Activated CD4-positive, alpha-beta memory T cell treated with anti-CD3 and anti-CD28 coated beads, Interleukin-2, amount 10 ng/mL, durations not matched to agents 7 days and 5 days (primary cell): ENCODE measurements at regions not wholly inside any gene's neighbourhood (a gene's known extent, or its start where the extent isn't known, plus 50 kb on each side); places are given as distances from the start of the nearest gene placed in this dataset.
A peak's percentile ranks its signal among the peaks of the same experiment; 100 is the strongest.

Experiments
- CTCF ChIA-PET: fragments of 350-600 bp; sonication (Branson Sonifier 250); formaldehyde crosslinking; loops from one replicate; lab custom pipeline; 2021; ENCODE audit warnings: antibody characterized with exemption, inconsistent platforms; lab: Charles Lee
- POLR2A ChIA-PET: fragments of 350-600 bp; sonication (Branson Sonifier 250); formaldehyde crosslinking; loops from one replicate; lab custom pipeline; 2021; ENCODE audit warnings: antibody characterized with exemption; lab: Charles Lee
- DNase-seq: peaks from one replicate; pipeline ENCODE4 v3.0.0-alpha.2; 2020
- H3K27ac Mint-ChIP-seq: one replicate; pipeline ENCODE4 v1.8.0; 2021; ENCODE audit warnings: mild to moderate bottlenecking, mixed read lengths
- H3K27me3 Mint-ChIP-seq: one replicate; pipeline ENCODE4 v1.8.0; 2021; ENCODE audit warnings: mixed read lengths
- H3K36me3 Mint-ChIP-seq: one replicate; pipeline ENCODE4 v1.8.0; 2021; ENCODE audit warnings: low read depth, mixed read lengths
- H3K4me1 Mint-ChIP-seq: one replicate; pipeline ENCODE4 v1.8.0; 2021; ENCODE audit warnings: mixed read lengths
- H3K4me3 Mint-ChIP-seq: one replicate; pipeline ENCODE4 v1.8.0; 2021; ENCODE audit warnings: mild to moderate bottlenecking, mixed read lengths
- H3K9me3 Mint-ChIP-seq: one replicate; pipeline ENCODE4 v1.8.0; 2021; ENCODE audit warnings: mixed read lengths

DNA sequence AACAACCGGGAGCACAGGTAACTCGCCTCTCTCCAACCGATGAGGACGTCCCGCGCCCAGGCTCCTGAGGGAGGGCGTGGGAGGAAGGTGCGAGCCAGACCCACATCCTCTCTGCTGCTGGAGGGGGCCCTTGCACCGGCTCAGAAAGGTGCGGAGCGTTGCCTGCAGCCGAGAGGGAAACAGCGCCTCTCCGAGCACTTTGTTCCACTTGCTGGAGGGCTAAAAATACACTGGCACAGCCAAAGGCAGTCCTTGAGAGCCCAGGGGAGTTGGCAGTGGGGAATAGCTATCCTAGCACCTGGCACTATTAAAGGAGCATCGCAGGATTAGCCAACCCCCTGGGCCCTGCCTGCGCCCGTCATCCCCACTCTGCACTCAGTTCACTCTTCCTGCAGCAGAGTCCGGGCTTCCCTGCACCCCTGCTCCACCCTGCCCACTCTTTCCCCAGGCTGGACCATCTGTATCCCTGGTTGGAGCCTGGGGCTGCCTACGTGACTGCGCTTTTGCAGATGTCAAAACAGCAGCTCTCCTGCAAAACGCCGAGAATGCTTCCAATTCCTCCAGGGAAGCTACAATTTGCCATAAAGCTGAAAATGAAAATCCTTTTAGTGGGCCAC, 108.9 kb downstream of the SNX5 start:
- CTCF ChIA-PET = interaction anchor here (1.0 kb wide), 1 partner anchor 178 kb away, joined by 3 read pairs; the partner anchor contains the start of gene RRBP1
- peak; percentile 62 for DNase-seq

DNA sequence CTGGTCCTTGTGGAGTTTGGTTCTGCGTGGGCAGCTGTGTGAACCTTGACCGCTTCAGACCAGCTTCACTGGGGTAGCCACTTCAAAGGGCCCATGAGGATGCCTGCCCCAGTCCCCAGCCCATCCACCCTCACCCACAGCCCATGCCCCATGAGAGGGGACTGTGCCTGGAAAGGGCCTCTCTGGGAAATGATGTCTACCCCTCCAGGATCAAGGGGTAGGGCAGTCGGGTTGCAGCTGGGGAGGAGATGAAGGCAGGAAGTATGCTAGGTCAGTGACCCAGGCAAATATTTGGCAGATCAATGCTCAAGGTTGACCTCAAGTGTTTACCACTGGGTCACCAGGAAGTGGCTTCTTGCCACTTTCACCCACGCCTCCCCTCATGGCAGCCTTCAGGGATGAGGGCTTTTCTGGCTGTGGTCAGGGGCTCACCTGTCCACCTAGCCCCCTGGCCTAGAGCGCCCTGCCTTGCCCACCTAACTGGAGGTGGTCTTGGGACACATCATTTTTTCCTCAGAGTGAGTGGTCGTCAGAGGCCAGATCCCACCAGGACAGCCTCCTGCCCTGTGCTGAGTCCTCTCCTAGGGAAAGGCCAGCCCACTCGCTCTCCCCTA, 109.5 kb downstream of the SNX5 start:
- ChIA-PET CTCF (interaction anchor here (0.5 kb wide), 1 partner anchor 12 kb away, joined by 3 read pairs; no protein-coding TSS in a partner anchor), POLR2A (interaction anchor here (4.8 kb wide), 1 partner anchor 13 kb away, joined by 33 read pairs; no protein-coding TSS in a partner anchor)
- peak; percentile 38 for DNase-seq
- Mint-ChIP-seq H3K36me3 (no peaks in the 10 kb centered on the region), H3K4me3 (no peak overlapping the region), H3K27ac (peak overlapping the region; percentile 28), H3K9me3 (no peaks in the 10 kb centered on the region), H3K4me1 (peaks cover 53% of the 10 kb centered on the region), H3K27me3 (peaks cover 21% of the 10 kb centered on the region)

More for the DNA sequence above, 108.9 kb downstream of the SNX5 start:
- H3K4me3 Mint-ChIP-seq = no peak overlapping the region
- no peaks in the 10 kb centered on the region for H3K36me3 Mint-ChIP-seq
- no peaks in the 10 kb centered on the region for H3K9me3 Mint-ChIP-seq
- H3K27ac Mint-ChIP-seq = peak overlapping the region; percentile 28
- H3K4me1 Mint-ChIP-seq = peaks cover 48% of the 10 kb centered on the region
- POLR2A ChIA-PET = interaction anchor here (1.3 to 4.8 kb wide), 2 partner anchors 14 to 177 kb away, joined by 5 to 33 read pairs; partner anchors contain the start of gene RRBP1
- peaks cover 21% of the 10 kb centered on the region for H3K27me3 Mint-ChIP-seq

DNA sequence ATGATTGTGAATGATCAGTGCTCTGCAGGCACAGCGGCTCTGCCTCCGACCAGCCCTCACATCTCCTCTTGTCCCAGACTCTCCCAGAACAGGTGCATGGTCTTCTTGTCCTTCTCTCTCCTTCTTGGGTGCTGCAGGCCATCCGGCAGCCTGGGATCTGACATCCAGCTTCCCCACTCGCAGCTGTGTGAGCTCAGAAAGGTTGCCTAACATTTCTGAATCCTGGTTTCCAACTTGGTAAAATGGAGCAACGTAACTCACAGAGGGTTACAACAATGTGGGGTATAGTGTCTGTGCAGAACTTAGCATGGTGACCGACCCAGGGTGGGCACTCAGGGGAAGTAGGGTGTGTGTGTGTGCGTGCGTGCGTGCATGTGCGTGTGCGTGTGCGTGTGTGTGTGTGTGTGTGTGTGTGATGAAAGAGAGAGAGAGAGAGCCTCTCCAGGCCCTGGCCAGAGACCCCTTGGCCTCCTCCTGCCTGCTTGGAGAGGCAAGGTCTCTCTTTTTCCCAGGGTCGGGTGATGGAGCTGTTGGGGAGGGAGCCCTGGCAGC, 110.1 kb downstream of the SNX5 start:
- Mint-ChIP-seq H3K4me3 (no peak overlapping the region), H3K27me3 (peaks cover 24% of the 10 kb centered on the region), H3K36me3 (no peaks in the 10 kb centered on the region), H3K9me3 (no peaks in the 10 kb centered on the region), H3K27ac (no peak overlapping the region), H3K4me1 (peaks cover 53% of the 10 kb centered on the region)
- CTCF ChIA-PET = interaction anchor here (0.5 to 2.4 kb wide), 2 partner anchors 13 to 176 kb away, joined by 3 to 14 read pairs; partner anchors contain the start of gene RRBP1
- DNase-seq = no peak
- POLR2A ChIA-PET = interaction anchor here (4.8 kb wide), 1 partner anchor 13 kb away, joined by 33 read pairs; no protein-coding TSS in a partner anchor

DNA sequence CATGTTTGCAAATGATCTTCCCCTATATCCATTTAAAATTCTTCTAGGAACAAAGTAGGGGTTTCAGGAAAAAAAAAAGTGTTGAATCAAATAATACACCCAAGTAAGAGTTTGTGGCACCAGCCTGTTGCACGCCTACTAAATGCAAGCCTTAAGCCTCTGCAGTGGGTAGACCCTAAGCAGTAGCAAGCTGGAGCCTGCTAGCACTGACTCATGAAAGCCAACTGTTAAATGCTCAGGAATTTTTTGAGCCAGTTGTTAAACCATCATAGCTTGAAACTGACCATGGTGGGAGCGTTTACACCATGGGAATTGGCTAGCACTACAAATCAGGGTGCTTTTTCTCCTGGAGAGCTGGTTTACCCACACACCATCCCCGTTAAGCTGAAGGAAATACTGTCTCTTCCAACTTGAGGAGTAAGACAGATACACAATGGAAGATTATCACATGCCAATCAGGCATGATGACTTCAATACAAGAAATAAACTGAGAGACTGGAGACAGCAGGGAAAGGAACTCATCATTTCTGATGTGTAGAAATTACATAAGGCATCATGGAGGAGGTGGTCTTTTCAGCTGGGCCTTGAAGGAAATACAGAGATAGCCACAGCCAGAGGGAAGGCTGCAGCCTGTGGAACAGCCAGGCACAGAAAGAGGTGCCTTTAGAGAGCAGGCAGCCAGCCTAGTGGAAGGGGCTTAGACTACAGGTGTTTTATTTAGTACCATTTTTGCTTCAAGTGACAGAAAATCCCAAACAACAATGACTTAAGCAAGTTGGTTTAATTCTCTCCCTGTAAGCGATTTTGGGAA, 110.8 kb downstream of the SNX5 start:
- CTCF ChIA-PET = interaction anchor here (0.7 to 2.4 kb wide), 3 partner anchors 12 to 175 kb away, joined by 3 to 14 read pairs (median 4); partner anchors contain the start of gene RRBP1
- peaks cover 53% of the 10 kb centered on the region for H3K4me1 Mint-ChIP-seq

DNA sequence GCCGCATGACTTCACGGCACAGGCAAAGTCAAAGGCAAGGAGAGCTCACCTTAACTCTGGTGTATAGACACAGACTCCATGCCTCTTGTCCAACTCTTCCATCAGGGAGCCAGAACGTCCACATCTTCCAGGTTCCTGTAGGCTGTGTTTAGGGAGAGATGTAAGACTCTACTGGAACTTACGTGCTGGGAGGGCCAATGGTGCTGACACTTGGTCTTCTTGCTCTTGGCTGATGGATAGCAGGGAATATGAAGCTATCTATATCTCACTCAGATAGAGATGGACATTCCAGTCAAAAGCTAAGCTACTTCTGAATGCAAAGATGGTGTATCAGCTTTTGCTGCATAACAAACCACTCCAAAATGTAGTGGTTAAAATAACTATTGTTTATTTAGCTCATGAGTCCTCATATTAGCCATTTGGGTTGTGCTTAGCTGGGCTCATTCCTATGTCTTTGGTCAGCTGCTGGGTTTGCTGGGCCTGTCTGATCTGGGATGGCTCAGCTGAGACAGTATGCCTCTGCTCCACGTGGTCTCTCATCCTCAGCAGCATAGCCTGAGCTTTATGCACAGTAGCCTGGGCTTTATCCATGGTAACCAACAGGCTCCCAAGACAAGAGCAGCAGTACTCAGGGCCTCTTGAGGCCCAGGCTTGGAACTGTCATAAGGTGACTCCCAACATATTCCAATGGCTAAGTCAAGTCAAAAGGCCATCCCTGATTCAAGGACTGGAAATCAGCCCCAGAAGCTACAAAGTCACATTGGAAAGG, 111.6 kb downstream of the SNX5 start:
- H3K9me3 Mint-ChIP-seq = no peaks in the 10 kb centered on the region
- H3K4me1 Mint-ChIP-seq = peaks cover 53% of the 10 kb centered on the region

More for the DNA sequence above, 110.8 kb downstream of the SNX5 start:
- DNase-seq = no peak
- Mint-ChIP-seq H3K27ac (no peak overlapping the region), H3K9me3 (no peaks in the 10 kb centered on the region), H3K36me3 (no peaks in the 10 kb centered on the region), H3K27me3 (peaks cover 27% of the 10 kb centered on the region), H3K4me3 (no peak overlapping the region)
- POLR2A ChIA-PET = interaction anchor here (1.4 to 4.8 kb wide), 2 partner anchors 12 to 280 kb away, joined by 3 to 33 read pairs; partner anchors contain the start of genes KAT14 and PET117

DNA sequence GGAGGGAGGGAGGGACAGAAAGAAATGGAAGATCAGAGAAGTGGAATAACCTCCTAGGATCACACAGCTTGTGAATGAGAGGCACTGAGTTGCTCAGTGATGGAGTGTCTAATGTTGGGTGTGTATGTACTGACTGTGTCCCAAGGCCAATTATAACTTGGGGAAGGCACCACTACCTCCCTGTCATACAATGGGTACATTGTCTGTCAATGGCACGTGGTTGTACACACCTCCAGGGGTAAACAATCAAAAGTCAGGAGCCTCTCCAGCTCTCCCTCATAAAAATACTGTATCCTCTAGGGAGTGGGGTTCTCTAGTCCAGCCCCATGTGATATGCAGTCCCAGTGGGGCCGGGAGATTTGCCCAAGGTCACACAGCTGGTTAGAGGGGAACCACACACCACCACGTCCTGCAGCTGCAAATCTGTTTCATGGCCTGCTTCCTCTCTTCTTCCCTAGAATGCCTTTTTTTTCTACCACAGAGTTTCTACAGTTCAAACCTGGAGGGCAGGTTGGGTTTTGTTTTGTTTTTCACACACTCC, 112.5 kb downstream of the SNX5 start:
- ChIA-PET POLR2A (interaction anchor here (0.7 to 4.8 kb wide), 5 partner anchors 10 to 174 kb away, joined by 3 to 33 read pairs (median 4); partner anchors contain the start of gene RRBP1), CTCF (interaction anchor here (0.6 to 2.4 kb wide), 4 partner anchors 14 to 351 kb away, joined by 3 to 14 read pairs (median 4); partner anchors contain the start of gene RRBP1)
- Mint-ChIP-seq H3K27me3 (peaks cover 14% of the 10 kb centered on the region), H3K4me1 (peaks cover 53% of the 10 kb centered on the region), H3K4me3 (no peak overlapping the region), H3K36me3 (no peaks in the 10 kb centered on the region), H3K9me3 (no peaks in the 10 kb centered on the region), H3K27ac (peak overlapping the region; percentile 71)
- DNase-seq = peak; percentile 36

More for the DNA sequence above, 111.6 kb downstream of the SNX5 start:
- POLR2A ChIA-PET = interaction anchor here (0.7 to 4.8 kb wide), 6 partner anchors 11 to 281 kb away, joined by 3 to 33 read pairs (median 4); partner anchors contain the start of genes KAT14, PET117 and RRBP1
- CTCF ChIA-PET = interaction anchor here (0.6 to 2.4 kb wide), 5 partner anchors 13 to 352 kb away, joined by 3 to 14 read pairs (median 4); partner anchors contain the start of gene RRBP1
- Mint-ChIP-seq H3K36me3 (no peaks in the 10 kb centered on the region), H3K27me3 (peaks cover 20% of the 10 kb centered on the region), H3K4me3 (no peak overlapping the region), H3K27ac (no peak overlapping the region)
- DNase-seq = no peak

DNA sequence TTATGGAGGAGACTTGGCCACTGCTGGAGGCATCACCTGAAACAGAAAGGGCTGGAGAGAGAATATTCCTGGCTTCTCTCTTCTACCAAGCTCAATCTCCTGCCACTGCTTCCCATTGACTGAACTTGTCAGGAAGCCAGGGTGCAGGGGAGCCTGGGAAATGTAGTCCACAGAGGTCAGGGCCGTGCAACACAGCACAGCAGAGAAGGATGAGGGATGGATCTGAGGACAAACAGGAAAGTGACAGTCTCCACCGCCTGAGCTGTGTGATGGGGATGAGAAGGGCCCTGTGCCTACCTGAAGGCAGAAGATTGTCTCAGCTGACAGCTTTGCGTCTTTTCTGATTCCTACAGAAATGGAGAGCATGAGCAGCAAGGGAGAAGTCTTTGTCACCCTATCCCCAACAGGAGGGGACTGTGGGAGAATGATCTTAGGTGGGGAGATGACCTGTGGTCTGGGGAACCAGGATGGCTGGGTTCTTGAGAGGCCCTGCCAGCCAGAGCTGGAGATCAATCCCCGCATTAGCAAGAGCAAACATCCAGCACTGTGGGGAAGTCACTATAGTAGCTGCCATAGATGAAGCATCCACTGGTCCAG, 114.2 kb downstream of the SNX5 start:
- Mint-ChIP-seq H3K4me1 (peaks cover 46% of the 10 kb centered on the region), H3K9me3 (no peaks in the 10 kb centered on the region), H3K36me3 (no peaks in the 10 kb centered on the region), H3K27me3 (peaks cover 6% of the 10 kb centered on the region), H3K4me3 (no peak overlapping the region), H3K27ac (no peak overlapping the region)
- DNase-seq = no peak
- ChIA-PET CTCF (no interaction called here), POLR2A (no interaction called here)

DNA sequence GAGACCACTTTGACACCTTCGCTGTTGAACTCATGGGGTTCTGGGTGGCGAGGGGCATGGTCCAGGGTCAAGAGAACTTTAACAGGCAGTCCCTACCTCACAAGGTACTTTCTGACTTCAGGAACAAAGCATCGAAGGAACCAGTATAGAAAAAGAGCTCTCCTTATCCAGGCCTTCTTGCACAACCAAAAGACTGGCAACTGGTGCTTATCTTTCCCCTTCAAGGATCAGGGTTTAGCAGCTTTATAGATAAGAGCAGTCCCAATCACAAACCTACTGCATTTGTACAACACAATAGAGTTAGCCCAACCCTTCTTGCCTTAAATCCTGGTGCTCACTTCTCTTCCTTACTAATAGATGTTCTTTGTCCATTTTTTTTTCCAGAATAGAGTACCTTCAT, 116.3 kb downstream of the SNX5 start:
- peaks cover 48% of the 10 kb centered on the region for H3K4me1 Mint-ChIP-seq

DNA sequence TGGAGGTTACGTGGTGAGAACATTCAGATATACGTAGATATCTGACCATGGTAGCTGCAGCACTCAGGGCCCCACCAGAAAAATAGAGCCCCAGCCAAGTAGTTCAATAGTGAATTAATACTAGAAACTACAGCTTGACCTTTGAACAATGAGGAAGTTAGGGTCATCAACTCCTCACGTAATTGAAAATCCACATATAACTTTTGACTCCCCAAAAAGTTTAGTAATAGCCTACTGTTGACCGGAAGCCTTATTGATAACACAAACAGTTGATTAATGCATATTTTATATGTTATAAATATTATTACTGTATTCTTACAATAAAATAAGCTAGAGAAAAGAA, 117.9 kb downstream of the SNX5 start:
- no peak for DNase-seq
- peaks cover 6% of the 10 kb centered on the region for H3K27me3 Mint-ChIP-seq
- no peaks in the 10 kb centered on the region for H3K9me3 Mint-ChIP-seq
- POLR2A ChIA-PET = no interaction called here
- CTCF ChIA-PET = no interaction called here
- no peak overlapping the region for H3K27ac Mint-ChIP-seq
- no peak overlapping the region for H3K4me3 Mint-ChIP-seq
- peaks cover 48% of the 10 kb centered on the region for H3K4me1 Mint-ChIP-seq
- peaks cover 3% of the 10 kb centered on the region for H3K36me3 Mint-ChIP-seq

More for the DNA sequence above, 116.3 kb downstream of the SNX5 start:
- Mint-ChIP-seq H3K36me3 (peaks cover 3% of the 10 kb centered on the region), H3K27ac (no peak overlapping the region), H3K4me3 (no peak overlapping the region), H3K27me3 (peaks cover 6% of the 10 kb centered on the region), H3K9me3 (no peaks in the 10 kb centered on the region)
- CTCF ChIA-PET = interaction anchor here (2.0 kb wide), 1 partner anchor 170 kb away, joined by 5 read pairs; the partner anchor contains the start of gene RRBP1
- POLR2A ChIA-PET = no interaction called here
- DNase-seq = no peak

DNA sequence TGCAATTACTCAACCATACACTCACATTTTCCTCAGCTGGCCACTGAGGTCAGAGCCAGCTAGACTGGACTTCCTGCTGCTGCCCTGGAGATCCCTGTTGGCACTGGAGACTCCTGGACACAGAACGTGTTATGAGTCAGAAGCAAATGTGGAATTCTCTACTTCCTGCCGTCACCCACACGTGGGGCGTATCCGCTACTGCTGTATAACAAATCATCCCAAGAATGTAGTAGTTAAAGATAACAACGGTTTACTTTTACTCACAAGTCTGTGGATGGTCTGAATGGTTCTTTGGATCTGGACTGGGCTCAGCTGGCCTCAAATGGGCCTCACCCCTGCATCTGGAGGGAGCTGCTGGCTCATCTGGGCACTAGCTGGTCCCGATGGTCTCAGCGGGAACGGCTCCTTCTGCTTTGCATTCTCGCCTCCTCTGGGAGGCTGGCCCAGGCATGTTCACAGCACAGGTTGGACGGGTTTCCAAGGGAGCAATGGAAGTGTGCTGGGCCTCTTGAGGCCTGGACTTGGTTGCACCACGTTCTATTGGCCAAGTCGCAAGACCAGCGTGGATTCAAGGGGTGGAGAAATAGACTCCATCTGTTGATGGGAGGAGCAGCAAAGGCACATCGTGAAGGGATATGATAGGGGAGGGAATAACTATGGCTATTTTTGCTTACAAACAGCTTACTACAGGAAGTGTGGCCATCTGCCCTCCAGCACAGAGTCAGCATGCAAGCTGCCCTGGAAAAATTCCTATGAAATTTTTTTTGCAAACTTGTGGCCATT, 118.5 kb downstream of the SNX5 start:
- Mint-ChIP-seq H3K9me3 (no peaks in the 10 kb centered on the region), H3K27me3 (peaks cover 6% of the 10 kb centered on the region), H3K4me3 (no peak overlapping the region), H3K27ac (no peak overlapping the region), H3K36me3 (peaks cover 3% of the 10 kb centered on the region), H3K4me1 (peaks cover 52% of the 10 kb centered on the region)
- DNase-seq = no peak
- POLR2A ChIA-PET = no interaction called here
- CTCF ChIA-PET = no interaction called here
